ENCODE measurements at regions not wholly inside any gene's neighbourhood (a gene's known extent, or its start where the extent isn't known, plus 50 kb on each side); places are given as distances from the start of the nearest gene placed in this dataset.

DNA sequence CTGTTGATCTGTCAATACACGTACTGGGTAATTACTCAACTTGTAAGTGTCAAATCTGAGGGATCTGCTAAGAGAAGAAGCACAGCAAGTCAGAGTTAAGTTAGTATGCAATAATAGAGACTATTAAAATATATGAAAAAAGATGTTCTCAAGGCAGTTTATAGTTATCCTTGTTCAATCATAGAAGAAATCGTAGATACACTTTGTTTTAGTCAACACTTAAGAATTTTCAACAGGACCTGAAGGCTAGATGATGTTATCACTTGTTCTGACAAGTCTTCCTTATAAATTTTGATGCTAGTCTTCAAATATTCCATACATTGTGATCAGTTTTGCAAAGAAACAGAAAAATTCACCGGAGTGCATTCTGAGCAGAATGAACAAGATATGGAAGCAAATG lies 91.1 kb upstream of the KCNQ5 start:
- TF ChIP-seq, protein P1, sequence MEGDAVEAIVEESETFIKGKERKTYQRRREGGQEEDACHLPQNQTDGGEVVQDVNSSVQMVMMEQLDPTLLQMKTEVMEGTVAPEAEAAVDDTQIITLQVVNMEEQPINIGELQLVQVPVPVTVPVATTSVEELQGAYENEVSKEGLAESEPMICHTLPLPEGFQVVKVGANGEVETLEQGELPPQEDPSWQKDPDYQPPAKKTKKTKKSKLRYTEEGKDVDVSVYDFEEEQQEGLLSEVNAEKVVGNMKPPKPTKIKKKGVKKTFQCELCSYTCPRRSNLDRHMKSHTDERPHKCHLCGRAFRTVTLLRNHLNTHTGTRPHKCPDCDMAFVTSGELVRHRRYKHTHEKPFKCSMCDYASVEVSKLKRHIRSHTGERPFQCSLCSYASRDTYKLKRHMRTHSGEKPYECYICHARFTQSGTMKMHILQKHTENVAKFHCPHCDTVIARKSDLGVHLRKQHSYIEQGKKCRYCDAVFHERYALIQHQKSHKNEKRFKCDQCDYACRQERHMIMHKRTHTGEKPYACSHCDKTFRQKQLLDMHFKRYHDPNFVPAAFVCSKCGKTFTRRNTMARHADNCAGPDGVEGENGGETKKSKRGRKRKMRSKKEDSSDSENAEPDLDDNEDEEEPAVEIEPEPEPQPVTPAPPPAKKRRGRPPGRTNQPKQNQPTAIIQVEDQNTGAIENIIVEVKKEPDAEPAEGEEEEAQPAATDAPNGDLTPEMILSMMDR (IDR thresholded peaks at IDR 0.05): no peak
- Mint-ChIP-seq H3K27me3 (ENCODE audit: low read depth) (peaks cover 3% of the 10 kb centered on the region), H3K27ac (ENCODE audit: unreplicated experiment) (no peak overlapping the region), H3K4me1 (ENCODE audit: low read depth) (peaks cover 8% of the 10 kb centered on the region), H3K36me3 (ENCODE audit: low read depth) (no peaks in the 10 kb centered on the region), H3K9me3 (ENCODE audit: low read depth) (no peaks in the 10 kb centered on the region), H3K4me3 (ENCODE audit: unreplicated experiment) (no peak overlapping the region)
- DNase-seq (ENCODE audit: low spot score): no peak

DNA sequence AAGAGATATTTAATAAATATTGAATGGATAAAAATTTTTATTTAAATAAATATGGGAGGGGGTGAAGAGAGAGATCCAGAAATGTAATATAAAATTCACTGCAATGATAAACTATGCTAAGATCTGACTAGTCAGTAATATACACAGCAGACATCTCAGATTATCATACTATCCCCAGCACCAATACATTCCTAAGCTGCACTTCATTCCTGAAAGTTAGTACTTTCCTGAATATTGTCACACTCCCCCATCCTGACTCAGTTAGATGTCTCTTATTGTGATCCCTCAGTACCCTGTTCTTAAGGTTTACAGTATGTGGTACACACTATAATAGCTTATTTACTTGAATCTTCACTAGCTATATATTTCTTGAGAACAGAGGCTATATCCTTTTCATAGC lies 88.3 kb upstream of the KCNQ5 start:
- Mint-ChIP-seq H3K27me3 (ENCODE audit: low read depth) (peaks cover 3% of the 10 kb centered on the region), H3K36me3 (ENCODE audit: low read depth) (no peaks in the 10 kb centered on the region), H3K4me3 (ENCODE audit: unreplicated experiment) (no peak overlapping the region), H3K4me1 (ENCODE audit: low read depth) (peaks cover 4% of the 10 kb centered on the region), H3K27ac (ENCODE audit: unreplicated experiment) (no peak overlapping the region), H3K9me3 (ENCODE audit: low read depth) (no peaks in the 10 kb centered on the region)
- no peak for DNase-seq (ENCODE audit: low spot score)
- TF ChIP-seq, protein P1 (IDR thresholded peaks at IDR 0.05): no peak

DNA sequence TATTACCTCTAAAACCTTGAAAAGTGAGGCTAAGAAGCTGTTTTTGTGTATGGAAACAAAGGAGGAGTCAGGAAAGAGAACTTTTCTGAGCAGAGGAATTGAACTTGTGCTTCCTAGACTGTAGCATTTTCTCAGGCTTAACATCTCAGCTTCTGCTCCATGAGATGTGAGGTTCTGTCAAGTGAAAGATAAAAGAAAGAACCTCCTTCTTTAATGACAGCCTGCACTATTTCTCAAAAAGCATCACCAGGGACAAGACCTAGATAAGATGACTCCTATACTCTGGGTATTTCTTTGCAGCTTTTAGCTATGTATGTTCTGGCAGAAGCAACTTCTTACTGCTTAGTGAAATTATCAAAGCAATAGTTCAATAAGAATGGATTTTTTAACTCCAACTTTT lies 87.6 kb upstream of the KCNQ5 start:
- Mint-ChIP-seq H3K4me1 (ENCODE audit: low read depth) (peaks cover 4% of the 10 kb centered on the region), H3K4me3 (ENCODE audit: unreplicated experiment) (no peak overlapping the region), H3K36me3 (ENCODE audit: low read depth) (no peaks in the 10 kb centered on the region), H3K9me3 (ENCODE audit: low read depth) (peaks cover under 1% of the 10 kb centered on the region), H3K27ac (ENCODE audit: unreplicated experiment) (no peak overlapping the region), H3K27me3 (ENCODE audit: low read depth) (peaks cover 3% of the 10 kb centered on the region)
- TF ChIP-seq, protein P1 (IDR thresholded peaks at IDR 0.05): no peak
- no peak for DNase-seq (ENCODE audit: low spot score)

DNA sequence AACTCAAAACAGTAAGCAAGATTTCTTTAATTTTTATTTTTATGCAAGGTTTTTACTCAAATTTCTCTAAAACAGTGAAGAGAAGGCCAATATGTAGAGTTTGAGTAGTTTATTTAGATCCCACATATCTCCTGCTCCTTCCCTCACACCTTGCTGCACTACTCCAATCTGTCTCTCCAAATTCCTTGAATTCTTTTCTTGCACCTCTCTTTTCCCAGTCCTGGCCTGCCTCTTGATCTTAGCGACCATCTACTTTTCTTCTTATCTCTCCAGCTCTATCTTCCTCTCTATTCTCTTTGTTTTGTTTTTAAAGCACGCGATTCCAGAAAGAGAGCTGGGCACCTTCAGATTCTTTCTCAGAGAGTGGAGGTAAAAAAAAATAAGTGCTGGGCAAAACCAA lies 86.7 kb upstream of the KCNQ5 start:
- TF ChIP-seq, protein P1 (IDR thresholded peaks at IDR 0.05): no peak
- H3K36me3 Mint-ChIP-seq (ENCODE audit: low read depth): no peaks in the 10 kb centered on the region
- H3K27me3 Mint-ChIP-seq (ENCODE audit: low read depth): no peaks in the 10 kb centered on the region
- H3K4me3 Mint-ChIP-seq (ENCODE audit: unreplicated experiment): no peak overlapping the region
- peaks cover 4% of the 10 kb centered on the region for H3K4me1 Mint-ChIP-seq (ENCODE audit: low read depth)
- H3K27ac Mint-ChIP-seq (ENCODE audit: unreplicated experiment): no peak overlapping the region
- no peak for DNase-seq (ENCODE audit: low spot score)
- H3K9me3 Mint-ChIP-seq (ENCODE audit: low read depth): peaks cover 9% of the 10 kb centered on the region

DNA sequence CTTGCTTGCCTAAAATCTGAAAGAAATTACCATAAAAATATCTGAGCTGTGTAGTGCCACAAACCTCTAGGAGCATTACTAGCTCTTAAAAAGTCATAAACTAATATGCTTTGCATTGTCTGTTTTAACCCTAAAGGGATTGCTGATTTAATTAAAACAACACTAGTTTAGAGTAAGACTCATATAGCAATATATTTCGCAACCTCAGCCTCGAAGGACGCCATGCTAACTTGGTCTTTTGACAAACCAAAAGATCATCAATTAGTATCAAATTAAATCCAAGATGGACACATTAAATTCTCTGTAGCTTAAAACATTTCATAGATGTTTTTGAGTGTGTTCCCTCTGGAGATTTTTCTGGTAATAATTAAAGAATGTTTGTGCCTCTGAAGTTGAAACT lies 74.8 kb upstream of the KCNQ5 start:
- Mint-ChIP-seq H3K36me3 (ENCODE audit: low read depth) (peaks cover 1% of the 10 kb centered on the region), H3K4me1 (ENCODE audit: low read depth) (peaks cover 4% of the 10 kb centered on the region), H3K27me3 (ENCODE audit: low read depth) (no peaks in the 10 kb centered on the region), H3K4me3 (ENCODE audit: unreplicated experiment) (no peak overlapping the region), H3K9me3 (ENCODE audit: low read depth) (peaks cover 3% of the 10 kb centered on the region), H3K27ac (ENCODE audit: unreplicated experiment) (no peak overlapping the region)
- no peak for DNase-seq (ENCODE audit: low spot score)
- TF ChIP-seq, protein P1 (IDR thresholded peaks at IDR 0.05): no peak
